ENCODE measurements at regions not wholly inside any gene's neighbourhood (a gene's known extent, or its start where the extent isn't known, plus 50 kb on each side); places are given as distances from the start of the nearest gene placed in this dataset.

DNA sequence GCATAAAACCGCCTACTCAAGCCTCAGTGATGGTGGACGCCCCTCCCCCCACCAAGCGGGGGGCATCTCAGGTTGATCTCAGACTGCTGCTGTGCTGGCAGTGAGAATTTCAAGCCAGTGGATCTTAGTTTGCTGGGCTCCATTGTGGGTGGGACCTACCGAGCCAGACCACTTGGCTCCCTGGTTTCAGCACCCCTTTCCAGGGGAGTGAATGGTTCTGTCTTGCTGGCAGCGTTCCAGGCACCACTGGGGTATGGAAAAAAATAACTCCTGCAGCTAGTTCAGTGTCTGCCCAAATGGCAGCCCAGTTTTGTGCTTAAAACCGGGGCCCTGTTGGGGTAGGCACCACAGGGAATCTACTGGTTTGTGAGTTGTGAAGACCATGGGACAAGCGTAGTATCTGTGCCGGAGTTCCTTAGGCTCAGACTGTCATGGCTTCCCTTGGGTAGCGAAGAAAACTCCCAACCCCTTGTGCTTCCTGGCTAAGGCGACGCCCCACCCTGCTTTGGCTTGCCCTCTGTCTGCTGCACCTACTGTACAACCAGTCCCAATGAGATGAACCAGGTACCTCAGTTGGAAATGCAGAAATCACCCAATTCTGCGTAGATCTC, 1334.5 kb upstream of the ADGRB3 start:
- no peaks in the 10 kb centered on the region for H3K4me1 ChIP-seq
- no peaks in the 10 kb centered on the region for H3K36me3 ChIP-seq
- intact Hi-C loops (cut with DNase I), result no loop called here
- no peak for DNase-seq (ENCODE audit: low spot score in 2 of 2)
- peaks cover 0 to 3% of the 10 kb centered on the region in 2 donors for H3K9me3 ChIP-seq
- no peaks in the 10 kb centered on the region for H3K27me3 ChIP-seq
- no peak overlapping the region for H3K4me3 ChIP-seq
- TF ChIP-seq, protein P1, sequence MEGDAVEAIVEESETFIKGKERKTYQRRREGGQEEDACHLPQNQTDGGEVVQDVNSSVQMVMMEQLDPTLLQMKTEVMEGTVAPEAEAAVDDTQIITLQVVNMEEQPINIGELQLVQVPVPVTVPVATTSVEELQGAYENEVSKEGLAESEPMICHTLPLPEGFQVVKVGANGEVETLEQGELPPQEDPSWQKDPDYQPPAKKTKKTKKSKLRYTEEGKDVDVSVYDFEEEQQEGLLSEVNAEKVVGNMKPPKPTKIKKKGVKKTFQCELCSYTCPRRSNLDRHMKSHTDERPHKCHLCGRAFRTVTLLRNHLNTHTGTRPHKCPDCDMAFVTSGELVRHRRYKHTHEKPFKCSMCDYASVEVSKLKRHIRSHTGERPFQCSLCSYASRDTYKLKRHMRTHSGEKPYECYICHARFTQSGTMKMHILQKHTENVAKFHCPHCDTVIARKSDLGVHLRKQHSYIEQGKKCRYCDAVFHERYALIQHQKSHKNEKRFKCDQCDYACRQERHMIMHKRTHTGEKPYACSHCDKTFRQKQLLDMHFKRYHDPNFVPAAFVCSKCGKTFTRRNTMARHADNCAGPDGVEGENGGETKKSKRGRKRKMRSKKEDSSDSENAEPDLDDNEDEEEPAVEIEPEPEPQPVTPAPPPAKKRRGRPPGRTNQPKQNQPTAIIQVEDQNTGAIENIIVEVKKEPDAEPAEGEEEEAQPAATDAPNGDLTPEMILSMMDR (IDR thresholded peaks at IDR 0.05), result no peak
- H3K27ac ChIP-seq, result no peak overlapping the region

DNA sequence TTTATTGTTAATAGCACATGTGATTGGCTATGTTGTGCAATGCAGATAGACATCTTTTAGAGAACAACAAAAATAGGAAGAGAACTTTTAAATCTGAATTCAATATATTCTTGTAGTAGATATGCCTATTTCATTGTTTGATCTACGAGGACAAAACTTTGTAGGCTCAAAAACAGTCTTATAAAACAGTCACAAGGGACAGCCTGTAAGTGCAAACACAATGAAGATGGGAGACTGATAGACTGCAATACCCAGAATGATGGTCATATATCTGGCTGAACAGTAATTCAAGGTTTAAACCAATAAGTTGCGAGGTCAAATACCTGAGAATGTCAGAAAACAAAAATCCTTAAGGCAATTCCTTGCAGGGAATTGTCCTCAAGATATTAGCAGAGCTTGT, 1342.9 kb upstream of the ADGRB3 start:
- no peaks in the 10 kb centered on the region for H3K4me1 ChIP-seq
- TF ChIP-seq, protein P1 (IDR thresholded peaks at IDR 0.05), result no peak
- intact Hi-C loops (cut with DNase I), result no loop called here
- DNase-seq (ENCODE audit: low spot score in 2 of 2), result no peak
- H3K4me3 ChIP-seq, result no peak overlapping the region
- no peaks in the 10 kb centered on the region for H3K27me3 ChIP-seq
- H3K9me3 ChIP-seq, result no peaks in the 10 kb centered on the region
- H3K27ac ChIP-seq, result no peak overlapping the region
- no peaks in the 10 kb centered on the region for H3K36me3 ChIP-seq

DNA sequence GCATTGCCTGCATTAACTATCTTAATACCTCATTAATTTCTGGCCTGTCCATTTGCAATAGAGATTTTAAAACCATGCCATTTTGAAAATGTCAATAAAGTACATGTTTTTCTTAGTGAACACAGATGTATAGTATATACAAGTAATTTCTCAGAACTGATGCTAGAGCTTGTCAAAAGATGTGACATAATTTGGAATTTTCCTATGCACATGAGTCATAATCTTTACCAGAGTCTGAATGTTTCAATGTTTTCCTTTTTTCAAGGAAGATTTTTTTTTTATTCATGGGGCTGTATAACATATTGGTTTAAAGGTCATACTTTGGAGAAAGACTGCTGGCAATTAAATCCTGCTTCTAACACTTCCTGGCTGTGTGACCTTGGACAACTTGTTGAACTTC, 1347.5 kb upstream of the ADGRB3 start:
- H3K27me3 ChIP-seq, result no peaks in the 10 kb centered on the region
- TF ChIP-seq, protein P1 (IDR thresholded peaks at IDR 0.05), result no peak
- no peak overlapping the region for H3K27ac ChIP-seq
- H3K4me1 ChIP-seq, result no peaks in the 10 kb centered on the region
- no peaks in the 10 kb centered on the region for H3K9me3 ChIP-seq
- DNase-seq (ENCODE audit: low spot score in 2 of 2), result no peak
- no peaks in the 10 kb centered on the region for H3K36me3 ChIP-seq
- intact Hi-C loops (cut with DNase I), result no loop called here
- H3K4me3 ChIP-seq, result no peak overlapping the region

GRCh38 chr6:67285770-67286495, 1349.1 kb upstream of the ADGRB3 start:
- Histone ChIP-seq H3K9me3 (no peaks in the 10 kb centered on the region), H3K36me3 (no peaks in the 10 kb centered on the region), H3K27ac (no peak overlapping the region), H3K4me3 (no peak overlapping the region), H3K4me1 (no peaks in the 10 kb centered on the region), H3K27me3 (no peaks in the 10 kb centered on the region)
- no peak for DNase-seq (ENCODE audit: low spot score in 2 of 2)
- TF ChIP-seq, protein P1 (IDR thresholded peaks at IDR 0.05), result no peak
- intact Hi-C loops (cut with DNase I), result no loop called here

DNA sequence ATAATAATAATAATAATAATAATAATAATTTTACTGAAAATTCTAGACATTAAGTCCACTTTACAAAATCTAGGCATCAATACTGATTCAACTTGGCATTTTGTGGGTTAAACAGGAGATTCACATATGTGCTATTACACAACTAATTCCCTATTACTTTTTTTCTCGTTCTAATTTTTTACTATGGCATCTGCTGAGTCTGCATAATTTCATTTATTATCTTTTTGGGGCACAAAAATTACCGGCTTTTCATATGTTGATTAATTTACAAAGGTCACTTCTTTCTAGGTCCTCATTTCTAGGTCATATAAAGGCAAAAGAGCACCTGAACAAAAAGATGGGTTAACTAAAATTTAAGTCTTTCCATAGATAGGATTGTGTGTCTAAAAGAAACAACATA, 1357.8 kb upstream of the ADGRB3 start:
- H3K9me3 ChIP-seq, result no peaks in the 10 kb centered on the region
- H3K27ac ChIP-seq, result no peak overlapping the region
- TF ChIP-seq, protein P1 (IDR thresholded peaks at IDR 0.05), result no peak
- H3K27me3 ChIP-seq, result no peaks in the 10 kb centered on the region
- no peaks in the 10 kb centered on the region for H3K4me1 ChIP-seq
- intact Hi-C loops (cut with DNase I), result no loop called here
- DNase-seq (ENCODE audit: low spot score in 2 of 2), result no peak
- no peak overlapping the region for H3K4me3 ChIP-seq
- no peaks in the 10 kb centered on the region for H3K36me3 ChIP-seq

Measured in ascending aorta (tissue), 2 donors.